Prostate gland (tissue), 2 donors: ENCODE measurements at regions not wholly inside any gene's neighbourhood (a gene's known extent, or its start where the extent isn't known, plus 50 kb on each side); places are given as distances from the start of the nearest gene placed in this dataset.

Experiments used
- CTCF ChIP-seq, 4 experiments: fragments of 200-600 bp in 2 of 4; fragments of 450-650 bp in 2 of 4; sonication (generic) in 2 of 4; IDR thresholded peaks; 1 replicate in 3 of 4; 2 replicates in 1 of 4; pipeline ENCODE4 v1.5.1; 2016 to 2019; ENCODE audit warnings: antibody characterized with exemption in 4 of 4, mild to moderate bottlenecking in 2 of 4, moderate library complexity in 2 of 4
- POLR2A ChIP-seq: fragments of 450-650 bp; IDR thresholded peaks from one replicate; pipeline ENCODE4 v1.6.1; 2016; ENCODE audit warnings: antibody characterized with exemption, mild to moderate bottlenecking

- TF ChIP-seq POLR2A (no peak), CTCF (IDR thresholded peaks at IDR 0.05) (no peak)
Observed at GRCh38 chr2:67246791-67247190, 150.3 kb upstream of the ETAA1 start.
